NCI-H226 (cell line): ENCODE measurements at regions not wholly inside any gene's neighbourhood (a gene's known extent, or its start where the extent isn't known, plus 50 kb on each side); places are given as distances from the start of the nearest gene placed in this dataset.

Experiments used
- DNase-seq: peaks from one replicate; pipeline ENCODE4 v3.0.0-alpha.2; 2015

DNA sequence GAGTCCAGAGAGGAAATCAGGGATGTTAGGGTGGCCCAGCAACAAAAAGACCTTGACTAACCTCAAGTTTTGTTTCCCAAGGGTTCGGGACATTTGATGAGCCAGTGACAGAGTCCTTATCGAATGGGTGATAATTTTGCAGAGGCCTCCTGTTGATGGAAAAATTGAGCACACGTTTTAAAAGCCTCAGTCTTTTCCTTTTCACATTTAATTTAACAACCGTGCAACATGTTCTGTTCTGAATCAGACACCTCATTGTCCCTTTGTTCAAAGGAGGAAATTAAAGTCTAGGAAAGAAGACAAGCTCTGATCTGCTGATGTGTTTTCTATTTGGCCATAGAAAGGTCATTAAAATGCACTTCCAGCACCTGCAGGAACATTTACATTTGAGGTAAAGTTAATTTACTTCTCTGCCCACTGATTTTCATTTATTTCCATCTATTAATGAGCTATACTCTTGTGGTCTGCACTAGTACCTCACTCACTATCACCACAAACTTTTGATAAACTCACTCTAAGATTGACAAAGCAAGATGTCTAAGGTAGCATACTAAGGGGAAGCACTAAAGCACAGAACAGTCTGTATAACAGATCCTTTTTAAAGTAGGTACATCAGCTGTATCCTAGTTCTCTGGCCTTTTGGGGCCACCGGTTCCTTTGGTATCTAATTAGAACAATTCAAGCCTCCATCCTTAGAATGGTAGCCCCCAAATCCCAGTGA is 147.0 kb downstream of the RPAP3 start:
- no peak for DNase-seq

DNA sequence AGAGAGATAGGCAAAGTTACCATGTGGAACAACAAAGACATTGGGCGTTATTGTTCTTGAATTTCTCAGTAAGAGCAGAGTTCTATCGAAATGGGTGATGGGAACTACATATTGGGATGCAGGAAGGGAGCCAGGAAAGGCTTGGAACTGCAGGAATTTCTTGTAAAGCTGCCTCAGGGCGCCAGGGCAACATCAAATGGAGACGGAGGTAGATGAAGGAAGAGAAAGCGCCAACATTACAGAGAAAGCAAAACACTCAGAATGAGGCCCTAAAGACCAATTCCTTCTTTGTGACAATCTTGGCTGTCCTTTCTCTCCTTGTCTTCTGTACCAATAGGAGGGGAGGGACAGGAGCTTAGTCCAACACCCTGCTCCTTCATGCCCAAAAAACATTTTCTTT is 148.4 kb downstream of the RPAP3 start:
- DNase-seq: no peak

DNA sequence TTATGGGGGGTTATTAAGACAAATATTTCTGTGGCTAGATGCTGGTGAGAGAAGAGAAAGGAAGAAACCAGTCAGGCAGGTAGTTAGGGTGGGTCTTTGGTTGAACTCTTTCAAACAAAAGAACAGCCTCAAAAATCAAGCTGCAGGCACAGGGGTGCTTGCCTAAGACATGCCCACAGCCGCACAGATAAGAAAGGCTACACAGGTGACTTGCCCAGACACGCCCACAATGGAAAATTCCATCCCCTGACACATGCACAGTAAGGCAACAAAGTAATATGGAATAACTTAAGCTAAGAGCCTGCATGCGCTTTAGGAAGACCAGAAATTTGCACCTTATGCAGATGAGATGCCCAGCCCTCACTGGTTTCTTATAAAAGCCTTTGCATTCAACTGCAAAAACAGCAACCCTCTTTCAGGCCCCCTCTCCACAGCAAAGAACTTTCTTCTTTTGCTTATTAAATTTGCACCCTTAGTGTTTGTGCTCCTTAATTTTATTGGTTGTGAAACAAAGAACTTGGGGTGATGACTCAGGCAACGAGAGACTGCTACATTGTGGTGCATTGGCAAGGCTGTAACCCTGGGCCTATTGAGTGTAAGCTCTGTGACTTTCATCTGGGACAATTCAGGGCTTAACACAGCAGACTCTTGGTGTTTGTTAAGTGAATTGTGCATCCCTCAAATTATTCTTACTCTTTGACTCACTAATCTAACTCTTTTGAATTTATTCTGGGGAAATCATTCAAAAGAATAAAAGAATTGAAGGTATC is 149.4 kb downstream of the RPAP3 start:
- DNase-seq: peak; percentile 16

DNA sequence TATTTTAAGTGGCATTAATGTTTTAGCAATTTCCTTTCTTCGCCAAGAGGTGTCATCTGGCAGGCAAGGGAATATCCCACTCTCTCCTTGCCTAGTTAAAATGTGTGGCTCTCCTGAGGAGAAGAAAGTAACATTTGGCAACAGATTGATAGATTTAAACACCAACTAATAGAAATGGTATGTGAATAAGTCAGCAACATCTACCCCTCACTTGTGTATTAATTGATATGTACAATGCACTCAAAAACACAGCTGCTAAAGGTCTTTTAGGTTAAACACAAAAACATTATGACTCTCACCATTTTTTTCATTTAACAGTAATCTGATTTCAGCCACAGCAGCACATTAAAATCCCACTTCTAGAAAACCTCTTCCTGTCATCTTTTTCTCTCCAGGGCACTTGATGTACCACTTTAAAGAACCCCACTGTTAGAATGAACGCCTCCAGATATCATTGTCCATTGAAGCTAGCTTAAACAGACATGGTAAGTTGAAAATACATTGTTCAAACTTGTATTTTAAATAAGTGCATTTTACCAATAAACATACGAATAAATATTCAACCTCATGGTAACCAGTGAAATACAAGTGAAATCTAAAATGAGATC is 151.7 kb downstream of the RPAP3 start:
- peak; percentile 17 for DNase-seq

DNA sequence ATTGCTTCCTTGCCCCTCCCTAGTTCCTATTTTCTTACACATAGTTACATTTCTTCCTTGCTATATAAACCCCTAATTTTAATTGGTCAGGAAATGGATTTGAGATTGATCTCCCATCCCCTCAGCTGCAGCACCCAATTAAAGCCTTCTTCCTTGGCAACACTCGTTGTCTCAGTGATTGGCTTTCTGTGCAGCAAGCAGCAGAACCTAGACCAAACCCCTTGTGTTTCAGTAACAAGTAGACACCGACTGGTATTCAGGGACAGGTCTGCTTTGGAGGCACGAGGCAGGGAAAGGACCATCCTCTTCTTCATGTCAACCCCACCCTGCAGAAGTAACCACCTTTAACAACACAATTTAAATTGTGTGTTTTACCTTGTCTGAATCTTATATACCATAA is 152.6 kb downstream of the RPAP3 start:
- no peak for DNase-seq

DNA sequence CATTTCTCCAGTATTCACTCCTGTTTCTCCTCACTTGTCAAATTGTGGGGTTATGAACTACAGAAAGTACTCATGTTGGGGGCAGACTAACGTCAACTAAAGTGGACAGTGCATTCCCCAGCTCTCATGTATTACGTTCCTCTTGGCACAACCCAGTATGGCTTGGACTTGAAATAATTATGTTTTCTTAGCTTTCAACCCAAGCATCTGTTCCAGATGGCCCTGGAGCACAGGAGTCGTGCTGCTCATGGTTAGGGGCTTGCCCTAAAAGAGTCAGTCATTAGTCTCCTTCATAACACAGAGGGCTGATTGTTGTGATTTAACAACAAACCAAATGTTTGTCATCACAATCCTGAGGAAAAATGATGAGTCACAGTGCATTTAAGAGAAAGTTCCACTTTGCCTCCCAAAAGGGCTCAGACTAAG is 154.4 kb downstream of the RPAP3 start:
- DNase-seq: no peak

DNA sequence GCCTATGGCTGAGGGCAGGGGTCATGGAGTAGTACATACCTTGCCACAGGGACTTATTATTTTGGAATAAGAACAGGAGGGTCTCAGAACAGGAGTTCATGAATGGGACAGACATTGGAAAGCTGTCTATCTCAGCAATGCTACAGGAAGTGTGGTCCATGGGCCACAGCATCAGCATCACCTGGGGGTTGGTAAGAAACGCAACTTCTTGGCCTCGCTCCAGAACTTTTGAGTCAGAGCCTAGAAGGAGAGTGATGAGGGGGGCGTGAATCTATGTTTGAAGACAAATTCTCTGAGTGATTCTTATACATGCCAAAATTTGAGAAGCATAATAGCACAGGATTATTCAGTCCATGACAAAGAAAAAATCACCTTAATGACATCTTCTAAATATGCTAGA is 156.6 kb downstream of the RPAP3 start:
- peak; percentile 26 for DNase-seq

DNA sequence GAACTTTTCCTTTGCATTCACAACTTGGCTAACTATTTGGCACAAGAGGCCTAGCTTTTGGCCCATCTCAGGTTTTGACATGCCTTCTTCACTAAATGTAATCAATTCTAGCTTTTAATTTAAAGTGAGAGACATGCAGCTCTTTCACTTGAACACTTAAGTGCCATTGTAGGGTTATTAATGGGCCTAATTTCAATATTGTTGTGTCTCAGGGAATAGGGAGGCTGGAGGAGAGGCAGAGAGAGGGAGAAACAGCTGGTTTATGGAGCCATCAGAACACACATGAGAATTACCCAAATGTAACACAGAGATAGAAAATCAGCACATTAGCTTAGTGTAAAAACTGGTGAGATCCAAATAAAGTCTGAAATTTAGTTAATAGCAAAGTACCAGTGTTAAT is 157.4 kb downstream of the RPAP3 start:
- no peak for DNase-seq

DNA sequence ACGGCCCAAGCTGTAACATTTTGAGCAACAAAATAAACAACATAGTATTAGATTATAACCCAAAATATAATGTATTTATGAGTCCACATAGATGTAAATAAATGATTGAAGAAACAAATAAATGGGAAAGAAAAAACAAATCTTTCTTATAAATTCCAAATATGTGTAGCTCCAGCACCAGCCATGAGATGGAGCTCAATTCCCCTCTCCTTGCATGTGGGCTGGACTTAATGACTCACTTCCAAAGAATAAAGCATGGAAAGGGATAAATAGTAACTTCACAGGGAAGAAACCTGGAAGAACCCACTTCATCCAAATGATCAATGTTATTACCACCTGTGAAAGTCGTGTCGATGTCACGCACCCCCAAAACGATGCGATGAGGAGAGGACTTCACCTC is 158.8 kb downstream of the RPAP3 start:
- DNase-seq: peak; percentile 23

DNA sequence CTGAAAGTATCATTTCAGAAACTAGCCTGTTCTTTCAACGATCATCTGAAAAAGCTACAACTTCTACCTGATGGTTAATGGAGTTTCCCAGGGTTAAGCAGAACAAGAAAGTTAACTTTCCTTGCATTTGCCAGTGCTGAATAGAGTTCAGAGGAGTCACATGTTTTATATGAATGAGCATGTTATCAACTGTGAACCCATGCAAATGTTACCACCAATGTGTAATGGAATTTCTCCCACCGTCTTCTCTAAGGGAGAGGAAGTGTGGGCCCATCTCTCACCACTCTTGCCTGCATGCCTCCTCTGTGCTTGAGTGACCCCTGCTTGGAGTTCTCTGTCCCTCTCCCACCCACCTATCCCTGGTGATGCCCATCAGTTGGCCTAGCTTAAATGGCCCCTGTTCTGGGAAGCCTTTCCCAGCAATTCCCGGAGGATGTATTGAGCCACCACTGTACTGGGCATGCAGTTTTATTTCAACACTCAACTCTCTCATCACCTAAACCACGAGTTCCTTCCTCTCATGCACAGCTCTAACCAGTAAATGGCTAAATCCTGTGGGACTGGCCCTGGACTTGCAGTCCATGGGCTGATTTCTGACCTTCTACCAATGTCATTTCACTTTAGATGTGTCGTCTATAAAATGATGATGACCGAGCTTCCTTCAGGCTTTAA is 159.8 kb downstream of the RPAP3 start:
- no peak for DNase-seq

DNA sequence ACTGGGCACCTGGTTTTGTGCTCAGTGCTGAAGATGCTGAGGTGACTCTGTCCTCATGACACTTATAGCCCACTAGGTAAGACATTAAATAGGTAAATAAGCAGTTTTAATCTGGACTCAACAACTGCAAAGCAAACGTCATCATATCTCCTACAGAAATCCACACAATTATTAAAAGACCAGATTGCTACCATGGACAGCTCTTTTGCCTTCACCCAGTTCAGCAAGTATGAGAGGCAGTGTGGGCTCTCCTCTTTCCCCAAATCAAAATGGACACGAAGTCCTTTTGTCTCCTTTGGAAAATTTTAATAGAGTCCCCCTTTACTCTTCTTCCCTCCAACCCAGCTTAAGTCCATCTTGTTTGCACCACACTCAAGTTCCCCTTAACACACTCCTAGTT is 171.1 kb downstream of the RPAP3 start:
- peak; percentile 19 for DNase-seq

DNA sequence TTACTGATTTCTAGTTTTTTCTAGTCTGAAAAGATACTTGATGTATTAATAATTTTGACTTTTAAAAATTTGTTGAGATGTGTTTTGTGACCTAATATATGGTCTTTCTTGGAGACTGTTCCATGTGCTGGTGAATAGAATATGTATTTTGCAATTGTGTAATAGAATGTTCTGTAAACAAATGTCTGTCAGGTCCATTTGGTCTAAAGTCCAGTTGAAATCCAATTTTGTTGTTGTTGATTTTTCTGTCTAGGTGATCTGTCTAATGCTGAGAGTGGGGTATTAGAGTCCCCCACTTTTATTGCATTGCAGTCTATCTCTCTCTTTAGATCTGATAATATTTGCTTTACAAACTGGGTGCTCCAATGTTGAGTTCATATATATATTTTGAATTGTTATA is 175.8 kb downstream of the RPAP3 start:
- no peak for DNase-seq

DNA sequence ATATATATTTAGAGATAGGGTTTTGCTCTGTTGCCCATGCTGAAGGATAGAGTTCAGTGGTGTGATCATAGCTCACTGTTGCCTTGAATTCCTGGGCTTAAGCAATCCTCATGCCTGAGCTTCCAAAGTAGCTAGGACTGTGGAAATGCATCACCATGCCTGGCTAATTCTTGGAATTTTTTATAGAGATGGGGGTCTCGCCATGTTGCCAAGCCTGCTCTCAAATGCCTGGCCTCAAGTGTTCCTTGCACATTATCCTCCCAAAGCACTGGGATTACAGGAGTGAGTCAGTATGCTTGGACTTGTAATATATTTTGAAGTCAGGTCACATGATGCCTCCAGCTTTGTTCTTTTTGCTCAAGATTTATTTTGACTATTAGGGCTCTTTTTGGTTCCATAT is 178.0 kb downstream of the RPAP3 start:
- peak; percentile 35 for DNase-seq

DNA sequence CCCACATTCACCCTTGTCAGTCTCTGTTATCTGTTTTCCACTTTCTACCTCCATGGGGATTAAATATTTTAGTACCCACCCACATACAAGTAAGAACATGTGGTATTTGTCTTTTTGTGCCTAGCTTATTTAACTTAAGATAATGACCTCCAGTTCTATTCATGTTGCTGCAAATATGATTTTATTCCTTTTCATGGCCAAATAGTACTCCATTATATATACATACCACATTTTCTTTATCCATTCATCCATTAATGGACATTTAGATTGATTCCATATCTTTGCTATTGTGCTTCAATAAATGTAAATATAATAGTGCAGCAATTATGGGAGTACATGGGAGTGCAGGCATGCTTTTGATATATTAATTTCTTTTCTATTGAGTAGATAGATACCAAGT is 185.8 kb downstream of the RPAP3 start:
- DNase-seq: no peak

DNA sequence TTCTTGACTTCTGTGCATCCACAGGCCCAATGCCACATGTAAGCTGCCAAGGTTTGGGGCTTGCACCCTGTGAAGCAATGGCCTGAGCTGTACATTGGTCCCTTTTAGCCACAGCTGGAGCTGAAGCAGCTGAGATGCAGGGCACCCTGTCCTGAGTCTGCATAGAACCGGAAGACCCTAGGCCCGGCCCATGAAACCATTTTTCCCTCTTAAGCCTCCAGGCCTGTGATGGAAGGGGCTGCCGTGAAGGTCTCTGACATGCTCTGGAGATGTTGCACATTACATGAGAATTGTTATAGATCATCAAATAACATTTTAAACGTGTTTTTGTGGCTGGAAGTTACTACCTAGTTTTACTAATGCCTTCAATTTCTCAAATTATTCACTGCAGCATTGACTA is 188.7 kb downstream of the RPAP3 start:
- DNase-seq: no peak

DNA sequence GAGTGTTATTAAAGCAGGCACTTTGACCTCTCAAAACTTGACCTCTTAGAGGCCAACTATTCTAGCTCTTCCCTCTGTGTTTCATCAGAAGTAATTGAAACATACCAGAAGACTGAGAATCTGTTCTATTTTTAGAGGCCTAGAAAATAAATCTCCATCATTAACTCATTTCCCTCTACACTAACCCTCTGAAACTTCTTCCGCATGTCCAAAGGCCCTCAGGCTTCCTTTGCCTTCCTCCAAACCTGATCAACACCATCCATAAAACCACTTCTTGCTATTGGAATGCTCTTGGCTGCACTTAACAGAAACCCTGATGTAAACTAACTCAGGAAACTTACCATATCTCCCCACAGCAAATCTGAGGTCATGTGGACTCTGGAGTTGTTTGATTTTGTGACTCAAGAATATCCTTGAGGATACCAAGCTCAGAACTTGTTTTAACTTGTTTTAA is 196.4 kb downstream of the RPAP3 start:
- peak; percentile 81 for DNase-seq

DNA sequence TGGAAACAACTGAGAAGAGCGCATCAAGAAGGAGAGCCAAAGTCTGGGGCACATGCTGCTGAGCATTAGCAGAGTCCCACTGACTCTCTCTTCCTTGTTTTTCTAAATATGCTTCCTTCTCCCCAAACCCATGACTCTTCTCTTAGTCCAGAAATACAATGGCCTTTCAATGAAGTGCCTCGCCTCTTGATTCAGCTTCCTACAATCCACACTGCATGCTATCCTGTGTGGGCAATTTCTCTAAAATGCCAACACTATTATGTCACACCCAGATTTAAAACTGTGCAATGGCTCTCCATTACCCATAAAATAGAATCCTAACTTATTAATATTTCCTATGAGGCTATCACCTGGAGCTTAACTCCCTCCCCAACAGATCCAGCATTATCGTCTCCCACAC is 198.6 kb downstream of the RPAP3 start:
- DNase-seq: peak; percentile 53

DNA sequence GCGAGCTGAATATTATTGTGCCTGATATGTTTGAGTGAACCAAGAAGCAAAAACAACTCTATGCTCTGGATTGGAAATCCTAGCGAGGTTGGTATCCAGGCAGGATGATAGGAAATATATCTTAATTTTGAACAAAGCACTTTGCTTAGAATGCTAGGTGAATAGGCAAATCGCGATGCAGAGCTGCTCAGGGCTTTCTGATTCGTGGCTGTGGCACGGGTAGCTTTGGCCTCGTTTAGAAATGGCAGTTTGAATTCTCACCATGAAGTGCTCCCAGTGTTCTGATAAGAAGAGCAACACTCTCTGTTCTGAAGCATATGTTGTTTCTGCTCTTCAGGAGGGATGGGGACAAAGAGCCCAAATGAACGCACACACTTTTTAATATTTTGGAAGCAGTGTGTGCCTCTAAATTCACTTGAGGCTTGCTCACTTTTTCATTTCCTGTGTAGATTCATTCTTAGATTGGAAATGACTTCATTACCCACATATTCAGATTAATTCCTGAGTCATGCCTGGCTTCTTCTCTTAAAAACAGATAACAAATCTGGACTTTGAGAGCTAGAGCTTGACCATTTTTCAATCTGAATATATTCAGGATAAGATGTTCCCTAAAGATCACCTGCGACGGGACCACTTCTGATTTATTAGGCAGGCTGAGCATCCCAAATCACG is 200.9 kb downstream of the RPAP3 start:
- DNase-seq: peak; percentile 76

DNA sequence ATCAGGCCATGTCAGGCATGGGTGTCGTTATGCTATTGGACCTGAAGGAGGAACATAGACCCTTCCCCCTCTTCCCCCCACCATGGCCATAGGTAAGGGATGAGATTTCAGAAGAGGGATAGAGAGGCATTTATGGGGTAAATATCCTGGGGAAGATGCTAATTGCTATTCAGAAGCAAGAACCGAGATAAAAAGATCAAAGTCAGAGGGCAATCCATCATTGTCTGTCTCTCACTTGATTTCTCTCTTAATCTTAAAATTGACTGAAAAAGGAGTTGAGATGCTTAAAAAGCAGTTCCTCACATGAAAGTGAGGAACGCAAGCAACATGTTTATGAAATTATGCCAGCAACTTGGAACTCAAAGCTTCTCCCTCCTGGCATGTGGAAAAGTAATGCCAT is 212.0 kb downstream of the RPAP3 start:
- DNase-seq: no peak

DNA sequence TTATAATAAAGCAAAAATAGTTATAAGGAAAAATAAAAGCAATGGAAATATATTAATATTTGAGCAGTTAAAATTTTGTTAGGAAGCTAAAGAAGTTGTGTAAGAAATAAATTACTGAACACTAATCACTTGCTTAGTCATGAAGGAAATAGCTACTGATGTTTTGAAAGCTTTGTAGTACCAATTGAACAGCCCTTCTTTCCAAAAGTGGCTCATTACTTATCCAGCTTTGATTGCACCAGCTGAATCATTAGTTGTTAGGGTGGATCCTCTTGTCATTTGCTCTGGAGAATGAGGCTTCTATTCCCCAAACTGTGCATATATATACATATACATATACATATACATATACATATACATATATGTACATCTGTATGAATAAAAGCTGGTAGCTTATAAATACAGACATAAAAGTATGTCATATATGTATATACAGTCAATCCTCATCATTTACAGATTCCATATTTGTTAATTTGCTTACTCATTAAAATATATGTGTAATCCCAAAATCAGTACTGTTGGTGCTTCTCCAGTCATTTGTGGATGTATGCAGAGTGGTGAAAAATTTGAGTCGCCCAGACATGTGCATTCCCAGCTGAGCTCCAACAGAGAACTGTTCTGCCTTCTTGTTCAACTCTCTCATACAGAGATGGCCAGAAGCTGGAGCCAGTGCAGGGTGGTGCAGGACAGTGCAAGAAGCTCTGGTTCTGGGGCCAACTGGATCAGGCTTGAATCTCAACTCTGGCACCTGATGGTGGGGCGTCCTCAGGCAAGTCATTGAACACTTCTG is 214.1 kb downstream of the RPAP3 start:
- DNase-seq: no peak

DNA sequence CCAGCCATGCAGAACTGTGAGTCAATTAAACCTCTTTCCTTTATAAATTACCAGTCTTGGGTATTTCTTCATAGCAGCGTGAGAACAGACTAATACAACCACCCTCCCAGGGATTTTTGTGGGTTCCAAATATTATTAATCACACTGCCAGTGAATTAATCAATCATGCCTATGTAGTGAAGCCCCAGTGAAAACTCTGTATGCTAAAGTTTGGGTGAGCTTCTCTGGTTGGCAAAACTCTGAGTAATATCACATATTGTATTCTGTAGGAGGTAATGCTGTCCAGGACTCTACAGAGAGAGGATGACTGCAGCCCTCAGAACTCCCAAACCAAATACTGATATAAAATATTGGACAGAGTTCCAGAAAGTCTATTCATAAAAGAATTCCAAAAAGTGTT is 216.9 kb downstream of the RPAP3 start:
- DNase-seq: no peak

DNA sequence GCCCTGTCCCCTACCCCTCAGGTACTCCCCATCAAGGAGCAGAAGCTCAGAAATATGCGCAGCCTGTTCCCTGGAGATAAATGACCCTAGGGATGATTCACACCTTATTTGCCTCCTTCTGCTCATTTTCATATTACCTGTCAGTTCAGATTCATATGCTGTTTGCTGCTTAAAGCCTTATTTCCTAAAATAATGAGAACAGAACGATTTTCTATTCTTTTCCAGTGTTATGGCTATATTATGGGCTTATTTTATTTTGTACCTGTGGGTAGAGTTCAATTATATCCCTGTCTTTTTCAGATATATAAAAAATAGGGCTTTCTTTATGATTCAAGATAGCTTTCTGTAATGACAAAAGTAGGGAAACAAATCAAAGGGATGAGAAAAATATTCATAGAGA is 224.8 kb downstream of the RPAP3 start:
- DNase-seq: no peak
